Breast epithelium (tissue), 4 donors: ENCODE measurements at regions not wholly inside any gene's neighbourhood (a gene's known extent, or its start where the extent isn't known, plus 50 kb on each side); places are given as distances from the start of the nearest gene placed in this dataset.
"Not testable (repeated sequence)": the region's sequence is repeated elsewhere in the genome, so short reads cannot be mapped to it uniquely, and the experiment has no call there.

ENCODE experiments used
- DNase-seq, 2 donors: peaks; one replicate each; pipeline ENCODE4 v3.0.0-alpha.2; 2019; ENCODE audit warnings: low spot score in 2 of 2
- H3K27ac ChIP-seq, 2 donors: fragments of 200-600 bp; sonication (generic) in 1 of 2; one replicate each; pipeline ENCODE4 v1.5.1; 2016 to 2019; ENCODE audit warnings: mild to moderate bottlenecking in 1 of 2
- H3K27me3 ChIP-seq, 2 donors: fragments of 200-600 bp; sonication (generic) in 1 of 2; one replicate each; pipeline versions ENCODE4 v1.5.1 to v1.6.0; 2017 to 2019; ENCODE audit warnings: control low read depth in 1 of 2, mild to moderate bottlenecking in 1 of 2
- H3K36me3 ChIP-seq: fragments of 200-600 bp; one replicate; pipeline ENCODE4 v1.5.1; 2019
- H3K4me1 ChIP-seq, 2 donors: fragments of 200-600 bp; sonication (generic); one replicate each; pipeline ENCODE4 v1.5.1; 2016 to 2019; ENCODE audit warnings: control low read depth in 1 of 2
- H3K4me3 ChIP-seq, 3 donors: fragments of 200-600 bp; sonication (generic); 1 replicate in 2 of 3; 2 replicates in 1 of 3; pipeline ENCODE4 v1.5.1; 2016 to 2019; ENCODE audit warnings: mild to moderate bottlenecking in 3 of 3, moderate library complexity in 2 of 3
- H3K9me3 ChIP-seq, 2 donors: fragments of 200-600 bp; sonication (generic) in 1 of 2; one replicate each; pipeline ENCODE4 v1.5.1; 2016 to 2019; ENCODE audit warnings: control low read depth in 1 of 2
- POLR2A ChIP-seq: fragments of 450-650 bp; IDR thresholded peaks from one replicate; pipeline ENCODE4 v1.6.1; 2016; ENCODE audit warnings: antibody characterized with exemption, mild to moderate bottlenecking, moderate library complexity
- POLR2AphosphoS5 ChIP-seq, 3 donors: sonication (generic); formaldehyde crosslinking; IDR thresholded peaks; one replicate each; pipeline ENCODE4 v1.6.1; 2017; ENCODE audit warnings: antibody characterized with exemption in 3 of 3
- intact Hi-C: fragments of 100-400 bp; cut with DNase I; formaldehyde crosslinking; loops from one replicate; pipeline ENCODE4 v1.15.1; 2023; ENCODE audit warnings: low total_unique reads
- TF ChIP-seq, protein P1 (sequence below), 3 donors: fragments of 450-650 bp; IDR thresholded peaks; one replicate each; pipeline ENCODE4 v1.5.1; 2016 to 2017; ENCODE audit warnings: antibody characterized with exemption in 3 of 3, mild to moderate bottlenecking in 3 of 3, moderate library complexity in 3 of 3

GRCh38 chr11:134498326-134499139 is 86.5 kb upstream of the B3GAT1 start:
- TF ChIP-seq POLR2AphosphoS5 (IDR thresholded peaks at IDR 0.05) (no peak), POLR2A (no peak)
- TF ChIP-seq, protein P1, sequence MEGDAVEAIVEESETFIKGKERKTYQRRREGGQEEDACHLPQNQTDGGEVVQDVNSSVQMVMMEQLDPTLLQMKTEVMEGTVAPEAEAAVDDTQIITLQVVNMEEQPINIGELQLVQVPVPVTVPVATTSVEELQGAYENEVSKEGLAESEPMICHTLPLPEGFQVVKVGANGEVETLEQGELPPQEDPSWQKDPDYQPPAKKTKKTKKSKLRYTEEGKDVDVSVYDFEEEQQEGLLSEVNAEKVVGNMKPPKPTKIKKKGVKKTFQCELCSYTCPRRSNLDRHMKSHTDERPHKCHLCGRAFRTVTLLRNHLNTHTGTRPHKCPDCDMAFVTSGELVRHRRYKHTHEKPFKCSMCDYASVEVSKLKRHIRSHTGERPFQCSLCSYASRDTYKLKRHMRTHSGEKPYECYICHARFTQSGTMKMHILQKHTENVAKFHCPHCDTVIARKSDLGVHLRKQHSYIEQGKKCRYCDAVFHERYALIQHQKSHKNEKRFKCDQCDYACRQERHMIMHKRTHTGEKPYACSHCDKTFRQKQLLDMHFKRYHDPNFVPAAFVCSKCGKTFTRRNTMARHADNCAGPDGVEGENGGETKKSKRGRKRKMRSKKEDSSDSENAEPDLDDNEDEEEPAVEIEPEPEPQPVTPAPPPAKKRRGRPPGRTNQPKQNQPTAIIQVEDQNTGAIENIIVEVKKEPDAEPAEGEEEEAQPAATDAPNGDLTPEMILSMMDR (IDR thresholded peaks at IDR 0.05), result no peak
- intact Hi-C loops, result loop anchor here (1.0 kb wide), 1 partner anchor 32 kb away; no protein-coding TSS in a partner anchor
- H3K27me3 ChIP-seq, result no peaks in the 10 kb centered on the region
- H3K9me3 ChIP-seq, result peaks cover 0 to 11% of the 10 kb centered on the region in 2 donors
- no peaks in the 10 kb centered on the region for H3K4me1 ChIP-seq
- H3K36me3 ChIP-seq, result no peaks in the 10 kb centered on the region
- H3K27ac ChIP-seq, result peak overlapping the region in 1 of 2 donors; percentile 44
- no peak overlapping the region for H3K4me3 ChIP-seq
- DNase-seq, result peak; percentile 29 to 70

DNA sequence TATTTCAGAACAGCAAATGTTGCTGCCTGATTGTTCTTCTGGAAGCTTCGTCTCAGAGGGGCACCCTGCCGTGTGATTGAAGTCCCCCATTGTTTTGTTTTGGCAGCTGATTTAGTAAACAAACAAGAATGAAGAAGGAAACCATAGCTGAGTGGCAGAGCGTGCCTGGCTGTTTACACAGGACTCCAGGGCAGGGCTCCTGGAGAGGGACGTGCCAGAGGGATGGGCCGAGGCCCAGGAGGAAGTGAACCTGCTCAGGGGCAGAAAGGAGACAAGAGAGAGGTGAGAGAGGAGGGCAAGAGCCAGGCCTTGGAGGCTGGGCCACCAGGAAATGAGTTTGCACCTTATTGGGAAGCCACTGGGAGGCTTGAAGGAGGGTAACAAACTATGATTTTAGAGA is 85.5 kb upstream of the B3GAT1 start:
- peak overlapping the region in 1 of 2 donors; percentile 44 for H3K27ac ChIP-seq
- intact Hi-C loops, result no loop called here
- TF ChIP-seq POLR2A (no peak), POLR2AphosphoS5 (IDR thresholded peaks at IDR 0.05) (no peak)
- TF ChIP-seq, protein P1 (IDR thresholded peaks at IDR 0.05), result no peak
- H3K9me3 ChIP-seq, result peaks cover 0 to 11% of the 10 kb centered on the region in 2 donors
- no peaks in the 10 kb centered on the region for H3K27me3 ChIP-seq
- H3K36me3 ChIP-seq, result no peaks in the 10 kb centered on the region
- H3K4me1 ChIP-seq, result no peaks in the 10 kb centered on the region
- DNase-seq, result peak; percentile 30 to 68
- H3K4me3 ChIP-seq, result no peak overlapping the region

GRCh38 chr11:134496058-134496457 is 84.0 kb upstream of the B3GAT1 start:
- H3K27me3 ChIP-seq, H3K36me3 ChIP-seq, intact Hi-C loops, H3K4me3 ChIP-seq, H3K4me1 ChIP-seq, H3K27ac ChIP-seq, DNase-seq: not testable (repeated sequence)
- peaks cover 0 to 11% of the 10 kb centered on the region in 2 donors for H3K9me3 ChIP-seq

- H3K4me3 ChIP-seq, H3K27me3 ChIP-seq, H3K36me3 ChIP-seq, intact Hi-C loops, H3K4me1 ChIP-seq, DNase-seq, H3K27ac ChIP-seq: not testable (repeated sequence)
- peaks cover 0 to 11% of the 10 kb centered on the region in 2 donors for H3K9me3 ChIP-seq
Observed at GRCh38 chr11:134494395-134494794, 82.4 kb upstream of the B3GAT1 start.

DNA sequence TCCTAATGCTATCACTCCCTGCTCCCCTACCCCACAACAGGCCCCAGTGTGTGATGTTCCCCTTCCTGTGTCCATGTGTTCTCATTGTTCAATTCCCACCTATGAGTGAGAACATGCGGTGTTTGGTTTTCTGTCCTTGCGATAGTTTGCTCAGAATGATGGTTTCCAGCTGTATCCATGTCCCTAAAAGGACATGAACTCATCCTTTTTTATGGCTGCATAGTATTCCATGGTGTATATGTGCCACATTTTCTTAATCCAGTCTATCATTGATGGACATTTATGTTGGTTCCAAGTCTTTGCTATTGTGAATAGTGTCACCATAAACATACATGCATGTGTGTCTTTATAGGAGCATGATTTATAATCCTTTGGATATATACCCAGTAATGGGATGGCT is 80.4 kb upstream of the B3GAT1 start:
- H3K4me1 ChIP-seq, H3K36me3 ChIP-seq, H3K27ac ChIP-seq, H3K4me3 ChIP-seq, intact Hi-C loops, DNase-seq, H3K27me3 ChIP-seq: not testable (repeated sequence)
- peaks cover 0 to 11% of the 10 kb centered on the region in 2 donors for H3K9me3 ChIP-seq

GRCh38 chr11:134489728-134490127 is 77.7 kb upstream of the B3GAT1 start:
- TF ChIP-seq POLR2A, result no peak
- TF ChIP-seq, protein P1 (IDR thresholded peaks at IDR 0.05), result no peak
- Histone ChIP-seq H3K27ac (no peak overlapping the region), H3K36me3 (no peaks in the 10 kb centered on the region), H3K27me3 (no peaks in the 10 kb centered on the region), H3K4me3 (no peak overlapping the region), H3K4me1 (no peaks in the 10 kb centered on the region), H3K9me3 (peaks cover 0 to 6% of the 10 kb centered on the region in 2 donors)
- intact Hi-C loops, result no loop called here
- no peak for DNase-seq
